Sigmoid colon (tissue), 6 donors: ENCODE measurements at regions not wholly inside any gene's neighbourhood (a gene's known extent, or its start where the extent isn't known, plus 50 kb on each side); places are given as distances from the start of the nearest gene placed in this dataset.

ENCODE experiments used
- DNase-seq: peaks from one replicate; pipeline ENCODE4 v3.0.0-alpha.2; 2019
- H3K27ac ChIP-seq, 4 donors: fragments of 200-600 bp; sonication (generic); one replicate each; pipeline ENCODE4 v1.5.1; 2016 to 2019; ENCODE audit warnings: mild to moderate bottlenecking in 1 of 4
- H3K27me3 ChIP-seq, 3 donors: fragments of 200-600 bp; sonication (generic); one replicate each; pipeline ENCODE4 v1.5.1; 2019; ENCODE audit warnings: mild to moderate bottlenecking in 1 of 3
- H3K36me3 ChIP-seq, 4 donors: fragments of 200-600 bp; sonication (generic); one replicate each; pipeline ENCODE4 v1.5.1; 2016 to 2019
- H3K4me1 ChIP-seq, 4 donors: fragments of 200-600 bp; sonication (generic); one replicate each; pipeline ENCODE4 v1.5.1; 2017 to 2019
- H3K4me3 ChIP-seq, 4 donors: fragments of 200-600 bp; sonication (generic); one replicate each; pipeline ENCODE4 v1.5.1; 2017 to 2019; ENCODE audit warnings: mild to moderate bottlenecking in 2 of 4, moderate library complexity in 1 of 4
- H3K9me3 ChIP-seq, 4 donors: fragments of 200-600 bp in 3 of 4; sonication (generic) in 3 of 4; one replicate each; pipeline versions ENCODE4 v1.5.1 to v1.6.1; 2013 to 2019
- CTCF ChIP-seq, 4 experiments: fragments of 450-650 bp in 3 of 4; fragments of 200-600 bp in 1 of 4; IDR thresholded peaks; one replicate each; pipeline ENCODE4 v1.5.1; 2016 to 2019; ENCODE audit warnings: antibody characterized with exemption in 4 of 4, mild to moderate bottlenecking in 3 of 4, moderate library complexity in 2 of 4
- EP300 ChIP-seq, 4 donors: sonication (generic); formaldehyde crosslinking; IDR thresholded peaks; one replicate each; pipeline ENCODE4 v1.6.1; 2017; ENCODE audit warnings: antibody characterized with exemption in 4 of 4
- POLR2A ChIP-seq, 2 donors: fragments of 450-650 bp; IDR thresholded peaks; one replicate each; pipeline ENCODE4 v1.6.1; 2016; ENCODE audit warnings: antibody characterized with exemption in 2 of 2, mild to moderate bottlenecking in 2 of 2, moderate library complexity in 2 of 2
- POLR2AphosphoS5 ChIP-seq, 4 donors: sonication (generic); formaldehyde crosslinking; IDR thresholded peaks; one replicate each; pipeline ENCODE4 v1.6.1; 2017; ENCODE audit warnings: antibody characterized with exemption in 4 of 4
- WGBS, 2 donors: extraction: QIAGEN DNeasy Blood & Tissue Kit; methylation state at CpG; one replicate each; pipeline ENCODE4 v1.1.7; 2013; 5-methylcytosine and 5-hydroxymethylcytosine counted together
- intact Hi-C: fragments of 100-400 bp; cut with DNase I; formaldehyde crosslinking; loops from one replicate; pipeline ENCODE4 v1.15.1; 2023
- donor health status: healthy with polysubstance abuse.
- donor health status: healthy.

GRCh38 chr1:213749558-213749957, 238.2 kb upstream of the PROX1 start:
- no peaks in the 10 kb centered on the region for H3K4me1 ChIP-seq
- no peak overlapping the region for H3K27ac ChIP-seq
- DNase-seq, result no peak
- H3K4me3 ChIP-seq, result no peak overlapping the region
- no peaks in the 10 kb centered on the region for H3K36me3 ChIP-seq
- peaks cover 0 to 4% (median 1%) of the 10 kb centered on the region in 4 donors for H3K9me3 ChIP-seq
- intact Hi-C loops, result no loop called here
- H3K27me3 ChIP-seq, result no peaks in the 10 kb centered on the region
- TF ChIP-seq POLR2A (IDR thresholded peaks at IDR 0.05), result no peak
- TF ChIP-seq EP300 (IDR thresholded peaks at IDR 0.05), result no peak
- TF ChIP-seq POLR2AphosphoS5 (IDR thresholded peaks at IDR 0.05), result no peak
- TF ChIP-seq CTCF (IDR thresholded peaks at IDR 0.05), result no peak
- 77 to 88% methylated on average over 8 of the region's 8 CpGs for WGBS, 2 donors

GRCh38 chr1:213750231-213751063, 237.3 kb upstream of the PROX1 start:
- intact Hi-C loops, result no loop called here
- 38 to 47% methylated on average over 6 of the region's 6 CpGs for WGBS, 2 donors

GRCh38 chr1:213751064-213751397, 236.7 kb upstream of the PROX1 start:
- intact Hi-C loops, result no loop called here
- Histone ChIP-seq H3K4me3 (no peak overlapping the region), H3K36me3 (no peaks in the 10 kb centered on the region), H3K9me3 (peaks cover 0 to 4% (median 3%) of the 10 kb centered on the region in 4 donors), H3K27ac (no peak overlapping the region), H3K4me1 (no peaks in the 10 kb centered on the region), H3K27me3 (no peaks in the 10 kb centered on the region)
- WGBS, 2 donors, result 86 to 89% methylated on average over 1 of the region's 1 CpG
- no peak for TF ChIP-seq POLR2AphosphoS5 (IDR thresholded peaks at IDR 0.05)
- no peak for TF ChIP-seq EP300 (IDR thresholded peaks at IDR 0.05)
- DNase-seq, result no peak

More at GRCh38 chr1:213750231-213751063, 237.3 kb upstream of the PROX1 start:
- no peak for DNase-seq
- H3K4me1 ChIP-seq, result no peaks in the 10 kb centered on the region
- no peaks in the 10 kb centered on the region for H3K36me3 ChIP-seq
- no peak overlapping the region for H3K27ac ChIP-seq
- H3K27me3 ChIP-seq, result no peaks in the 10 kb centered on the region
- peaks cover 0 to 4% (median 3%) of the 10 kb centered on the region in 4 donors for H3K9me3 ChIP-seq
- no peak overlapping the region for H3K4me3 ChIP-seq
- no peak for TF ChIP-seq POLR2A (IDR thresholded peaks at IDR 0.05)

DNA sequence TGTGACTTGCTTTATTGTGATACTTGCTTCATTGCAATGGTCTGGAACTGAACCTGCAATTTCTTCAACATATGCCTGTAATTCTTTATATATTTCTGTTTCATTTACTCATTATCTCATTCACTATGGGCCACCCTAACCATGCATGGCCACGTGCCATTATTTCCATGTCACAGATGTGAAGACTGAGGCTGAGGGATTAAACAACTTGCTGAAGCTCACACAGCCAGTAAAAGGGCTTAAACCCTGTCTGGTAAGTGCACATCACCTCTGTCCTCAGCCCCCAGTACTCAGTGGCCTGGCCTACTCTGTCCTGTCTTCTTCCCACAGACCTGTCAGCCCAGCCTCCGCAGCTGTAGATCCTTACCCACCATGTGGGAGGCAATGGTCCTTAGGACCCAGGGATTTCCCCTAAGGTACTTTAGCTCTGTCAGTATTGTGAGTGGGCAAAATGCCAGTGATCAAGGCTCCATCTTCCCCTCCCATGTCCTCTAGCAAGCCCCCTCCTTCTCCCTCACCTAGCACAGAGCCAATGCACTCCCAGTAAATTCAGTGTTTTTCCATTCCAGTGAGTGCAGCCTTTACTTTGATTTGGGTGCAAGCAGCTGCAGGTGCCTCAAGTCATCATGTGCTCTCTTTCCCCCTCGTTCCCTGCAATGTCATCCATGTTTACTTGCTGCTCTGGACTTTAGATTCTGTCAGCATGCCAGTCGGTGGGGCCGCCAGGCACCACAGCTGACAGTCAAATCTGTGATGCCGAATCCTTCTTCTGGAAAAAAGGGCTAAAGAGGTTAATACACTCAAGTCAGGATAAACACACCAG, 228.2 kb upstream of the PROX1 start:
- TF ChIP-seq EP300 (IDR thresholded peaks at IDR 0.05), result no peak
- no peak for TF ChIP-seq CTCF (IDR thresholded peaks at IDR 0.05)
- no peak for TF ChIP-seq POLR2AphosphoS5 (IDR thresholded peaks at IDR 0.05)
- no peak for TF ChIP-seq POLR2A (IDR thresholded peaks at IDR 0.05)

GRCh38 chr1:213761845-213762407, 225.8 kb upstream of the PROX1 start:
- WGBS, 2 donors, result 46 to 82% methylated on average over 7 of the region's 7 CpGs
- TF ChIP-seq POLR2A (IDR thresholded peaks at IDR 0.05) (no peak), POLR2AphosphoS5 (IDR thresholded peaks at IDR 0.05) (no peak), EP300 (IDR thresholded peaks at IDR 0.05) (no peak), CTCF (IDR thresholded peaks at IDR 0.05) (no peak)
- H3K4me1 ChIP-seq, result no peaks in the 10 kb centered on the region
- no peaks in the 10 kb centered on the region for H3K36me3 ChIP-seq
- no peak overlapping the region for H3K27ac ChIP-seq
- no peak overlapping the region for H3K4me3 ChIP-seq
- H3K27me3 ChIP-seq, result peaks cover 0 to 3% (median 0%) of the 10 kb centered on the region in 3 donors
- no peak for DNase-seq
- no peaks in the 10 kb centered on the region for H3K9me3 ChIP-seq
- intact Hi-C loops, result no loop called here

More for the DNA sequence above, 228.2 kb upstream of the PROX1 start:
- peaks cover 0 to 3% (median 0%) of the 10 kb centered on the region in 3 donors for H3K27me3 ChIP-seq
- DNase-seq, result no peak
- H3K9me3 ChIP-seq, result peaks cover 0 to 4% (median 0%) of the 10 kb centered on the region in 4 donors
- no peak overlapping the region for H3K4me3 ChIP-seq
- intact Hi-C loops, result no loop called here
- H3K36me3 ChIP-seq, result no peaks in the 10 kb centered on the region
- H3K27ac ChIP-seq, result no peak overlapping the region
- H3K4me1 ChIP-seq, result no peaks in the 10 kb centered on the region
- WGBS, 2 donors, result 24 to 56% methylated on average over 6 of the region's 6 CpGs
